ENCODE measurements at regions not wholly inside any gene's neighbourhood (a gene's known extent, or its start where the extent isn't known, plus 50 kb on each side); places are given as distances from the start of the nearest gene placed in this dataset.

GRCh38 chr1:67896826-67897225, 63.6 kb upstream of the GNG12 start:
- no peaks in the 10 kb centered on the region for H3K36me3 Mint-ChIP-seq (ENCODE audit: low read depth)
- Histone ChIP-seq H3K36me3 (ENCODE audit: insufficient read depth, low read length) (no peaks in the 10 kb centered on the region), H3K4me3 (ENCODE audit: low read length) (no peak overlapping the region), H3K9me3 (ENCODE audit: control insufficient read depth in 1 of 2, insufficient read depth in 1 of 2, low read length in 2 of 2) (no peaks in the 10 kb centered on the region), H3K27me3 (ENCODE audit: control insufficient read depth in 1 of 2, insufficient read depth in 2 of 2, low read length in 2 of 2) (peaks cover 0 to 11% of the 10 kb centered on the region in 2 experiments), H3K4me1 (ENCODE audit: insufficient read depth, low read length) (no peaks in the 10 kb centered on the region), H3K27ac (ENCODE audit: low read depth in 1 of 2, low read length in 2 of 2) (no peak overlapping the region)
- POLR2A ChIA-PET = no interaction called here
- CTCF ChIA-PET = no interaction called here
- H3K4me3 Mint-ChIP-seq = no peak overlapping the region
- no peak for DNase-seq
- peaks cover 38% of the 10 kb centered on the region for H3K27me3 Mint-ChIP-seq
- no peak for TF ChIP-seq CTCF (IDR thresholded peaks at IDR 0.05)
- peaks cover 6% of the 10 kb centered on the region for H3K9me3 Mint-ChIP-seq
- H3K4me1 Mint-ChIP-seq (ENCODE audit: low read depth) = no peaks in the 10 kb centered on the region
- intact Hi-C loops (cut with DNase I, micrococcal nuclease) = no loop called here
- ATAC-seq (ENCODE audit: poor library complexity) = no peak
- no peak overlapping the region for H3K27ac Mint-ChIP-seq

GRCh38 chr1:67894981-67895735, 61.9 kb upstream of the GNG12 start:
- no peak for ATAC-seq (ENCODE audit: poor library complexity)
- Histone ChIP-seq H3K4me1 (ENCODE audit: insufficient read depth, low read length) (no peaks in the 10 kb centered on the region), H3K4me3 (ENCODE audit: low read length) (no peak overlapping the region), H3K27me3 (ENCODE audit: control insufficient read depth in 1 of 2, insufficient read depth in 2 of 2, low read length in 2 of 2) (peaks cover 3 to 11% of the 10 kb centered on the region in 2 experiments), H3K9me3 (ENCODE audit: control insufficient read depth in 1 of 2, insufficient read depth in 1 of 2, low read length in 2 of 2) (no peaks in the 10 kb centered on the region), H3K36me3 (ENCODE audit: insufficient read depth, low read length) (no peaks in the 10 kb centered on the region), H3K27ac (ENCODE audit: low read depth in 1 of 2, low read length in 2 of 2) (no peak overlapping the region)
- Mint-ChIP-seq H3K27me3 (peaks cover 45% of the 10 kb centered on the region), H3K9me3 (peaks cover 2% of the 10 kb centered on the region), H3K27ac (no peak overlapping the region), H3K36me3 (ENCODE audit: low read depth) (no peaks in the 10 kb centered on the region), H3K4me1 (ENCODE audit: low read depth) (no peaks in the 10 kb centered on the region), H3K4me3 (no peak overlapping the region)
- no peak for TF ChIP-seq CTCF (IDR thresholded peaks at IDR 0.05)
- ChIA-PET CTCF (no interaction called here), POLR2A (no interaction called here)
- intact Hi-C loops (cut with DNase I, micrococcal nuclease) = no loop called here
- DNase-seq = no peak

- no peaks in the 10 kb centered on the region for H3K36me3 Mint-ChIP-seq (ENCODE audit: low read depth)
- CTCF ChIA-PET = no interaction called here
- H3K4me1 Mint-ChIP-seq (ENCODE audit: low read depth) = no peaks in the 10 kb centered on the region
- no peak overlapping the region for H3K27ac Mint-ChIP-seq
- Histone ChIP-seq H3K4me1 (ENCODE audit: insufficient read depth, low read length) (no peaks in the 10 kb centered on the region), H3K36me3 (ENCODE audit: insufficient read depth, low read length) (no peaks in the 10 kb centered on the region), H3K27ac (ENCODE audit: low read depth in 1 of 2, low read length in 2 of 2) (no peak overlapping the region), H3K27me3 (ENCODE audit: control insufficient read depth in 1 of 2, insufficient read depth in 2 of 2, low read length in 2 of 2) (peaks cover 3 to 7% of the 10 kb centered on the region in 2 experiments), H3K4me3 (ENCODE audit: low read length) (no peak overlapping the region), H3K9me3 (ENCODE audit: control insufficient read depth in 1 of 2, insufficient read depth in 1 of 2, low read length in 2 of 2) (no peaks in the 10 kb centered on the region)
- DNase-seq = no peak
- TF ChIP-seq CTCF (IDR thresholded peaks at IDR 0.05) = no peak
- intact Hi-C loops (cut with DNase I, micrococcal nuclease) = no loop called here
- ATAC-seq (ENCODE audit: poor library complexity) = no peak
- no peaks in the 10 kb centered on the region for H3K9me3 Mint-ChIP-seq
- peaks cover 43% of the 10 kb centered on the region for H3K27me3 Mint-ChIP-seq
- POLR2A ChIA-PET = no interaction called here
- no peak overlapping the region for H3K4me3 Mint-ChIP-seq
Measured at GRCh38 chr1:67893126-67893495, 59.8 kb upstream of the GNG12 start.

Measured in CD4-positive, alpha-beta T cell (primary cell).